Superior temporal gyrus (tissue), 1 donor: ENCODE measurements at regions not wholly inside any gene's neighbourhood (a gene's known extent, or its start where the extent isn't known, plus 50 kb on each side); places are given as distances from the start of the nearest gene placed in this dataset.

Experiments used
- DNase-seq: peaks from one replicate; pipeline ENCODE4 v3.0.0-alpha.2; 2016; ENCODE audit errors: extremely low spot score

DNA sequence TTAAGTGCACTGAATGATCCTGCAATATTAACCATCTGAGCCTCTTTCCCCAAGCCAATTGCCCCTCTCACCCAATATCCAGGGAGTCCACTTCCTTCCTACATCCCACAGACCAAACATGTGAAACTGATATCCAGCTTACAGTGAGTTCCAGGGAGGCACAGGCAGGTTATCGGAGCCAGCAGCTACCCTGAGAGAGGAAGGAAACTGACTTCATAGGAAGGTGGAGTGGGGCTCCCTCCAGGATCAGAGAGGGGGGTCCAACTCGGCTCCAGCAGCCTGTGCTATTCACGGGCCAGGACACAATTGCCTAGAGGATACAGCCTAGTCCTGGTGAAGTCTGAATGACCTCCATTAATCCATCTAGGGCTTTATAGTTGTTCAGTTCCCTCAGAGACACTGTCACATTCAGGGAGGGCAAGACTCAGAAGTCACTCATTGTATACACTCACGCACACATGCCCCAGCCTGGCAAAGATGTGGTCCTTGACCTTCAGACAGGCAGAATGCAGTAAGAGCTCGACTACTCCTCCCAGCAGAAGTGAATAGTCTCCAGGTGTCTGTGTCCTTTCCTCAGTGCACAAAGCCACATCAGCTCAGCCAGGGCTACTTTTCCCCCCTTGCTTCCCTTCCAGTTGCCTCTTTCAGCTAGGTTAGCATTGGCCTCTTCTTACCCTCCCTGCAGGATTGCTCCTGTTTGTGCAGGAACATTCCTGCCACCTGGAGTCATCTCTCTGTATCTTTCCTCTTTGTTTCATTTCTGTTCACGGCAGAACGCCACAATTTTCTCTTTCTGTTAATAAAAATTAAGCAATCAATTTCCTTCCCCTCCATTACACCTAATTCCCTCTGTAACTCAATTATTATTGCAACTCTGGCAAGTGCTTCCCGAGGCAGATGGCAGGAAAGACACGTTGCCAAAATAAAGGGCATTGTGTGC lies 501.7 kb downstream of the ARHGEF28 start:
- no peak for DNase-seq

DNA sequence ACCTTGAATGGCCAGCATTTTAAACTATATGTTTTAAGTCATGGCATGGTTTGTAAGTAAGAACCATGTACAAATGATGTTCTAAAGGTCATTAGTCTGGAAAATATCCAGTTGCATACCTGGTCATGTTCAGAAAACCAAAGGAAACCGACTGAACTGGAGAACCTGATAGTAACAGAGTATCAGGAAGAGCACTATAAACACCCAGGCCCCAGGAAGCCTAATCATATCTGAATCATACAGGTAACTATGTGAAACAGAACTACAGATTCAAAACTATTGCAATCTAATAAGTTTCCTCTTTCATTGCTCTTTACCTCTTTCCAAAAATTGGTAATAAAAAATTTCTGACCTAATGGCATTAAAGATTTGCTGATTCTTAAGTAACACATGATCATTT lies 500.3 kb downstream of the ARHGEF28 start:
- DNase-seq: no peak

DNA sequence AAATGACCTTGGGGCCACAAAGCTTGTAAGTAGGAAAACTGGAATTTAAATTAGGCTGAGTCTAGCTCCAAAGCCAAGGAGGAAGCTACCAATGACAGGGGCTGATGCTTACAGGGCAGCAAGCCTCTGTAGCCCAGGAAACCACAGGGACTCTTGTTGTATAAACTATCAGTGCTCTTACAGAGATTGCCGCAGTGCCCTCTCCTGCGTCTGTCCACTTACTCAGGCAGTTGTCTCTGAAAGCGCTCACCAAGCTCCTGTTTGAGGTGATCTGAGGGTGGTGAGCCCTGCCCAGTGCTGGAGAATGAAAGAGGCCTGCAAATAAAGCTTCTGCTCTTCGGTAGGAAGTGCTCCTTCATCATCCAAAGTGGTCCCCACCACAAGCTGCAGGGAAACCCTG lies 498.8 kb downstream of the ARHGEF28 start:
- DNase-seq: no peak

DNA sequence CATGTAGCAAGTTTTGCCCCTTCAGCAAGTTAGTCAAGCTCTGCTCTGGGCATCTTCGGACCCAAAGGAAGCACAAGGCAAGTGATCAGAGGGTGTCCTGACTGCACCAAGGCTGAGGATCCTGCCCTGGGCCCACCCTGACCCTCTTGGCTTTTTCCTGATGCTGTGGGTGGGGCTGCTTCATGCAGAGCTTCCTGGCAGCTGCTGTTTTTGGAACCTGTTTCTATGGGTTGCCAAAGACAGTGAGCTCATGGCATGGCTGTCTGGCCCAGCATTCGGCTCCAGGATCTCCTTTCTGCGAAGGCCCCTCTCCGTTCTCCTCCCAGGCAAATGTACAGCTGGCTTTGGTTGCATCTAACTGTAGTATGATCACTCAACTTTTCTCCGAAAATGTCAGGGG lies 497.9 kb downstream of the ARHGEF28 start:
- DNase-seq: no peak

DNA sequence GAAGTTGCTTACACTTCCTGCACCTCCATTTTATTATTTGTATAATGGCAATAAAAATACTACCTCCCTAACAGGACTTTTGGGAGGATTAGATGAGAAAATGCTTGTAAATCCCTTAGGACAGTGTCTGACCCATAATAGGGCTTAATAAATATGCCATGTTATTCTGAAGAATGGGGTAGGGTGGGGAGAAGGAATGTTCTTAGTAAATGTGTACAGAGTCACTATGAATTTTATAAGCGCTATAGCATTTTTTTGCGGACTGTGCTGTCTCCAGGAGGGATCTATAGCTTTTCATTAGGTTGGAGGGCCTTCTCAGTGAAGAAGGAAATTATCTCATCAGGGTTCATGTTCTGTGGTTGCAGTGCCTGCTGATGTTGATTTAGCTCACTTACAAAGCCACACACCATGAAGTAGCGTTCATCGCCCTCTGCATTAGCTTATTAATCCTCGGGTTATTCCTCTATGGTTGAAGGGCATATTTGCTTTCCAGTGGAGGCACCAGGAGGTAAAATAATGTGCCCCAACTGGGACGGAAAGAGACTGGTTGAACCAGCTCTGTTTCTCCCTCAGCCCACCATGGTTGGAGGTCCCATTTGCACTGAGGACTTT lies 497.1 kb downstream of the ARHGEF28 start:
- no peak for DNase-seq

DNA sequence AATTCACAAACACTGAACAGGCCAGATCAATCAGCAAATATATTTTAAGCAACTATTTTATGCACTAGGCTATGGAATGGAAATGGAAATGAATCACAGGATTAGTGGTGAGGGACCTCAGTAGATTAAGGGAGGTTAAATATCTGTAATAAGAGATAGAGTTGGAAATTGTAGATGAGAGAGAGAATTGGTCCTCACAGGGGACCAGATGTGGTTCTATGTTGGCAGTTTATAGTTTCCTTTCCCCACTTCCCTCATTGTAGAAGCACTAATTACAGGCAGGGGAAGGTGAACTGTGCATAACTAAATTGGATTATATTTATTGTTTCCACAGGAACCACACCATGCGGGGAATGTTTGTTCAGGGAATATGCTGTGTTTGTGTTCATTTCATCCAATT lies 496.2 kb downstream of the ARHGEF28 start:
- DNase-seq: no peak

DNA sequence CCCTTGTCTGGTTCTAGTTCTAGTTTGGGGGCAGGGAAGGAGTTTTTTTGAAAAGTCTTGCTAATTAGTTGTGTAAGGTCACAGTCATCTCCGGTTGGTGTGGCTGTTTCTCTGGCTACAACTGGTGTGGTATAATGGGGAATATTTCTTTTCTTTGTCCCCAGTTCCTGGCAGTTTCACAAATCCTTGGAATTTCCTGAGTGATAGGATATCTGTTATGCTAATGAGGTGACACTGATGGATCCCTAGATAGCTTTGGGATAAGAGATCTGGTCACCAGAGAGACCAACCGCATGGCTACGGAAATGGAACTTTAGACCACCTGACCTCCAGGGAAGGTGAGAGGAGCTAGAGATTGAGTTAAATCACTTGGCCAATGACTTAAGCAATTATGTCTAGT lies 494.6 kb downstream of the ARHGEF28 start:
- DNase-seq: no peak

DNA sequence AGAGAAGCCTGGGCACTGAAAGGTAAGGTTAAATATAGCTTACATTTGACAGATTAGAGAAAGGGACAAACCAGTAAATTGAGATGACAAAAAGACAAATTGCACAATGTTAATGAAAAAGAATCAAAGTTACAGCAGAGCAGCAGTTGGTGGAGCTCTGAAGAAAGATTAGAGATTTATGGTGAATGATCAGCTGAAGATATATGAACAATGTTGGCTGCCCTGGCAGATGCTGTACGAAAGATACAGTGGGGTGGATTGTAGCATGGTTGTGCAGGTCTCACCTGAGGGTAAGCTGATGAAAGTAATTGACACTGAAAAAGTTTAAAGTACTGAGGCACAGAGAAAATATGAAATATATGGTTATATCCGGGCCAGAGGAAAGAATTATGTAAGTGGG lies 492.1 kb downstream of the ARHGEF28 start:
- no peak for DNase-seq

DNA sequence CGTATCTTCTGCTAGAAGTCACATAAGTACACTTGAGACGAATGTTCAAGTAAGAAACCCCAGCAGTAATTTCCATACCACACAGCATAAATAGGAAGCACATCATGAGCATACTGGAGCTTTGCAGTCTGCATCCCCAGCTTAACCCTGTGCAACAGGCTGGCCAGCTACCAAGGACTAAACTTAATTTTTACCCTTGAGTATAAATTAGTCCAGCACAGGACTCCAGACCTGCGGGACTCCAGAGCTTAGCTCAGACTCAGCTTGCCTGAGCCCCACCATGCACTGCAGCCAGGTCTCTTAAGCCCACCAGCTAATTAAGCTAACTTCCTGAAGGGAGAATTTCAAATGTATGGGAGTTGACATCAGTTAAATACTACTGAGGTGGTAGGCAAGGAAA lies 491.0 kb downstream of the ARHGEF28 start:
- DNase-seq: no peak

DNA sequence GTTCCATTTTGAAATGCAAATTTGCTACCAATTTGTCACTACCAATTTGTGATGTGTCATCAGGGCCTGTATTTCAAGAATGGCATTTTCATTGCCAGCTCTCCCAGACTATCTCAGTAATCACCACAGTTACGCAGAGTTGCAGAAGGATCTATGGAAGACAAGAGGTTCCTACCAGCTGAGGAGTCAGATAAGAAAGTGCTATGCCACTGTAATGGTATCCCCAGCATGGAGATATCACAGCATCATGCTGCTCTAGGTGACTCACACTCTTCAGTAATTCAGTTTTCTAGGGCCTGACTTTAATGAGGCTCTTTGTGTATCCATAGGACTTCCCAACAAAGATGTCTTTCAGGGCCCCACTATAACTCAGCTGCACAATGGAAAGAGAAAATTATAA lies 490.3 kb downstream of the ARHGEF28 start:
- DNase-seq: no peak

DNA sequence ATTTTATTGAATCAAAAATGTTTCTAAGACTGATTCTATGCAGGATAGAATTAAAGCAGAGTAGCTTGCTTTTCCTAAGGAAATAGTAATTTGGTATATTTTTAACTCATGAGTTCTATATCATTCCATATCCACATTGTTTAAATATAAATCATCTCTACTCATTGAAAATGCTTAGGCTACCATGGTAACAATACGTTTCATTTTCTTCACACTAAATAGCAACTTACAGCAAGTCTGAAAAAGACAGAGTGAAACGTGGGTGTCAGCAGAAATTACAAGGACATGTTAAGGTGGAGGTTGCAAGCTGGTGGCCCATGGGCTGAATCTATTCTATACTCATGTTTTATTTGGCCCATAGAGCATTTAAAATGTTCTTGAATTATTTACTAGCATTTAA lies 487.9 kb downstream of the ARHGEF28 start:
- no peak for DNase-seq

DNA sequence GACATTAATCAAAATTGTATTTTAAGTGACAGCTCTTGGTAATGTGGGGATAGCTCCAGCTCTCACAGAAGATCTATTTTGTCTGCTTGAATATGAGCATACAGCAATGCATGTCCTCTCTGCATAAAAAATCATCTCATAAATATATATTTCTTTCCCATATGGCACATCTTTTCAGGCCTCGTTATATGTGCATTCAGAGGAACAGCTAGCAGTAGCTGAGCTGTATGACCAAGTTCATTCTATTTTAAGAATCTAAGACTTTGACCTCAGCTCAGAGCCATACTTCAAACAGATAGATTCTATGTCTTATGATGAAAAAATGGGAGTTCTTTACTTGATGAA lies 487.2 kb downstream of the ARHGEF28 start:
- DNase-seq: no peak

DNA sequence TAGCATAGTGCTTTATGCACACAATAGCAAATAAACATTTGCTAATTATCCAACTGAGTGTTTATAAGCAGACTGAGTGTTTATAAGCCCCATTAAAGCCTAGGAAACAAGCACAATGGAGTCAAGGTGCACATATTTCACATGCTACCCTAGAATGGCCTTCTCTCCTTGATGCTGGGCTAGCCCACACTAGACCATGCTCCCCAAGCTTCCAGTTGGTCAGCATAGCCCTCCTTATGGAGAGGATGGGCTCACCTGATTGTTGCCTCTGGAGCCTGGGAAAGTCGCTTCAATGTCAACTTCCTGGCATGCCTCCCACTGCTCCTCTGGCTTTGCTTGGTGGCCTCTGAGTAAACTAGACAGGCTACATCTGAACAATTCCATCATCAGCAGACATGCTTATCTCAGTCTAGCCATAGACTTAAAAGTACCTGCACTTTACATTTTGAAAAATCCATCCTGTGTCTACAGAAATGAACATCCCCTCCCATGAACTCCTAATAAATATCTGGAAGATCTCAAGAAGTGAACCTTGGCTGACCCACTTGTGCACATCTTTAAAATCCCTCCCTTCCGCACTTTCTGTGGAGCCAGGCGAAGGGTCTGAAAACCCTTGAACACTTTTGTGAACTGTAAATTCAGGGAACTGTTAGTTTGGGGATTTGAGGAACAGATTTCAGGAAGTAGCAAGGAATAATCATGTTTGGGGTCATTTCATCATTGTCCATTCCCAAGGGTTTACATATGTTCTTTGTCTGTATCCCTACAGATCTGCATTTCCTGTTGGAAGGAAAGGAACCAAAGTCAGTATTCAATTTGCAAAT lies 486.6 kb downstream of the ARHGEF28 start:
- no peak for DNase-seq

DNA sequence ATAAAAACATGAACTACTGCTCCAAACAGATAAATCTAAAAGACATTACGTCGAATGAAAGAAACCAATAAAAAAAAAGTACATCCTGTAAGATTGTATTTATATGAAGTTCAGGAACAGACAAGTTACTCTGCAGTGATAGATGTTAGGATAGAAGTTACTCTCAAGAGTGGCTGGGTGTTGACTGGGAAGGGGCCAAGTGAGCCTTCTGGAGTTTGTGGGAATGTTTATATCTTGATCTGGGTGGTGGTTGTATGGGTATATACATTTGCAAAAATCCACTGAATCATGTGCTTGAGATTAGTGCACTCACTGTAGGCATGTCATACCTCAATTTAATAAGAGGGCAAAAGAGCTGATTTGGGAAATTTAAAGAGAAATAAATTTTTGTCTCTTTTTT lies 485.8 kb downstream of the ARHGEF28 start:
- DNase-seq: no peak

DNA sequence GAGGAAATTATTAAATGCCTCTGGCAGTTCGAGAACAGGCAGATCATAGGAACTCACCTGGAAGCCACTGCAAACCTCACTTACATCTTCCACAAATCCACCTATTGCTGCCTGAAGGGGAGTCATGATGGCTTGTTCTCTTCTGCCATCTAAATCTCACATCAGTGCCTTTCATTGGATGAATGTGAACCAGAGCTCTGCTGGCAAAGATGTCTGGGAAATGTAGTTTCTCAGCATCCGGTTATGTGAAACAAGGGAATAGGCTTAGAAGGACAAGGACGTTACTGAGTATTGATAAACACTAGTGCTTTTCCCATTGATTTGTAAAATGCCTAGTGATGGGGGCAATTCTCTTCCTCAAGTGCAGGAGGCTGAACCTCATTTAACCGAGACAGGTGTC lies 483.3 kb downstream of the ARHGEF28 start:
- DNase-seq: no peak

DNA sequence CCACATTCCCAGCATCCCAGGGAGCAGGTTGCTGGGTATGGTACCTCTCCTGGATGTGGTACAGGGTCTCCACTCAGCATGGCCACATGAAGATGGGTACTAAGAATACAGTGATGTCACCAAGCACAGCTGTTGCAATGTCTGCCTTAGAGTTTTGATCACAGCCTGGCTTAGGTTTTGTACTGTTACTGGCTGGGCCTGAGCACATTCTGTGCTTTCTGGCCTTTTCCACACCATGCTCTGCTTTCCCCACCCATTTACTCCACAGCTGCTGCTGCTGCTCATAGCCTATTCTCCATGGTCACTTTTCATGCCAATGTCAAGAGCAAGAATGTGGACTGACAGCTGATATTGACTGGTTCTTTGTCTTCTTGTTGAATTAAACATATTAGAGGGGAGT lies 481.9 kb downstream of the ARHGEF28 start:
- no peak for DNase-seq

DNA sequence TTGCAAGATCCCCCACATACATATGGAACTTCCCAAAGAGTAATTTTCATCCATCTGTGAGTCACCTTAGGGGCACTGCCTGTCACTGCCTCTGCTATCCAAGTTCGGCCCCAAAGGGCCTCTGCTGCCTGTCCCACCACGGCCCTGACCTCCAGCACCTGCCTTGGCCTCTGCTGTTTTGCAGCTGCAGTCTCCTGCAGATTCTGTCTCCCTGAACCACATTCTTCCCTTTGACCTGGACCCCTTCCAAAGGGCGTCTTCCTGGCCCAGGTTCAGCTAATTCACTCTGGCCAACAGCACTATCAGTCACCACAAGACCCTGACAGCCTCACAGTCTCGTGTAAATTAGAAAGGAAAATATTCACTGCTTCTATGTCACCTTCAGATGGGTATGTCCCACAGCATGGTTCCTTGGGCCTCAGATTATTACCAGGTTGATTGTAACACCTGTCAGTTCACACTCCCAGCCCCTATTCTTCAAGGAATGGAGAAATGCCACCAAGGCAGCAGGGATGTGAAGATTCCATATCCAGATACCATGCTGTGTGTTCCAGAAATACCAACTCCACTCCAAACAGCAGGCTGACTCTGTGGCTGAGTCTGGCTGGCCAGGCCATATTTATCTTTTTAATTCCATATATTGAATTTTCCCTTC lies 479.3 kb downstream of the ARHGEF28 start:
- no peak for DNase-seq

DNA sequence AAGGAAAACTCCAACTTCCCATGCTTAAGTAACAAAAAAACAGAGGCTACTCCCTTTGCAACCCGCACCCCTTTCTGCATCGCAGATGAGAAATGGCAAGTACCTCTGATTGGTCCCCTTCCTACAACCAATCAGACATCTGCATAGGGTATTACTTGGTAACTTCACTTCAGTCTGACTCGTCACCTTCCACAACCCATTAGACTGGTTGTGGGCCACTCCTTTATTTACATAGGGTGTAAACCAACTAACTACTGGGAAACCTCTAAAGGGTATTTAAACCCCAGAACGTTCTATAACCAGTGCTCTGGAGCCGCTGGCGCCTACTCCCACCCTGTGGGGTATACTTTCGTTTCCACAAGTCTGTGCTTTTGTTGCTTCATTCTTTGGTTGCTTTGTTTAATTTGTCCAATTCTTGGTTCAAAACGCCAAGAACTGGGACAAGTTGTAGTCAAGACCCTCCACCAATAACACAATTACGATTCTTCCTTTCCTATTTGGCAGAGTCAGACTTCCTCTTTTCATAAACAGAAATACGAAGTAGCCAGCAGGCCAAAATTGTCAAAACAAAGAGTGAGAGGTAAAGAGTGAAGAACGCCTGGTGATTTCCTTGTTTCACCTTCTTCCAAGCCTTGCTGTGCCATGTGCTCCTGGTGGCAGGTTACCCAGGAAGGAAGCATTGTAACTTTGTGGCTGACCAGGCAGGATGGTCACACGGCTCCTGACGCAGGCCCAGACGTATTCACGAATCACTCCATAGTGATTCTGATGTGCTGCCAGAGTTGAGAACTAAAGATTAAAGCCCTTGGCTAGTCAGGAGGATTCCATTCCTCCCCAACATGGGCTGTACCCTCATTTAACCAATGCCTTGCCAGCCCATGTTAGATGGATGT lies 477.4 kb downstream of the ARHGEF28 start:
- no peak for DNase-seq

DNA sequence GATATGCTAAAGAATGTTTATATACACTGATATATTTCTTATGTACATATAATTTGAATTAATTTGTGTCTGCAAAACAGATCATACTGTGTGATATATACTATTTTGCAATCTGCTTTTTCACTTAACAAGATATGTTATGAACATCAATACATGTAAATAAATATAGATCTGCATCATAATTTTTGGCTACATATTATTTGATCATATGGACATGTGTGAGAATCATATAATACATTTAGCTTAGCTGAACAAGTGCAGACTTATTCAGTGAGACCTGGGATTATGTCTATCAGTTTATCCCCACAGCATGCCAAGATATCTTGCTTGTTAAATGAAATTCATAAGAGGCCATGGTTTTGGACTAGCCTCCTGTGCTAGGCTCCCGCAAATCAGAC lies 474.3 kb downstream of the ARHGEF28 start:
- DNase-seq: no peak

DNA sequence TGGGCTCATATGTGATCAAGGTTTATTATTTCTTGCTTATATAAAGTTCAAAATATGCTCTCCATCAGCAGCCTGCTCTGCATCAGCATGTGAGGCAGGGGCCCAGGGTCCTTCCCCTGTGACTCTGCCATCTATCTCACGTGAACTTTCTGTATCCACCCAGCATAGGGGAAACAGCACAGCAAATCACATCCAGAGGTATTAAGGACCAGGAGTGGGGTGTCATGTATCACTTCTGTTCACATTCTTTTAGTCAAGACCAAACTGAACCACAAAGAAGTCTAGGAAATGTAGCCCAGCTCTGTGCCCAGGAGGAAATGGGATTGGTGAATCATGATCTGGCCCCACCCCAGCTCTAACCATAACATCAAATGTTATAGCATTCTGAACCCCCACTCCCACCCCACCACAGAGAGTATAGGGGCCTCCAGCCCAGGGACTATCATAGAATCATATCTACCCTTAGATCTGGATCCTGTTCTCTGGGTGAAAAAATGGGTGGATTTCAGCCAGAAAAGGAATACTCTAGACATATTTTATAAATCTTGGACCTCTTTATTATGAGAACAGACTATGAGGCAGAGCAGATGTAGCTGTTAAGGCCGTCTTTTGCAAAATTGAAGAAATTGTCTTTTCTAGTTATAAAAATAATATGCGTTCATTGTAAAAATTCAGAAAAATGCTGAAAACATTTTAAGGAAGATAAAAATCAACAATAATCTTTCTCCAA lies 473.7 kb downstream of the ARHGEF28 start:
- no peak for DNase-seq
